HG02571 (cell line): ENCODE measurements at regions not wholly inside any gene's neighbourhood (a gene's known extent, or its start where the extent isn't known, plus 50 kb on each side); places are given as distances from the start of the nearest gene placed in this dataset.

ENCODE experiments used
- ATAC-seq: cut with Tn5 transposase; IDR thresholded peaks from one replicate; pipeline ENCODE4 v1.9.1; 2021; ENCODE audit warnings: mild to moderate bottlenecking, moderate library complexity; ENCODE audit not compliant: unreplicated experiment

GRCh38 chr2:128982670-128983069, 664.0 kb upstream of the HS6ST1 start:
- ATAC-seq = no peak

- no peak for ATAC-seq
These were observed 664.4 kb upstream of the HS6ST1 start for GRCh38 chr2:128983094-128983493.

- ATAC-seq = no peak
These were observed 665.4 kb upstream of the HS6ST1 start for GRCh38 chr2:128984081-128984480.

- ATAC-seq = no peak
These were observed 666.2 kb upstream of the HS6ST1 start for GRCh38 chr2:128984855-128985254.

DNA sequence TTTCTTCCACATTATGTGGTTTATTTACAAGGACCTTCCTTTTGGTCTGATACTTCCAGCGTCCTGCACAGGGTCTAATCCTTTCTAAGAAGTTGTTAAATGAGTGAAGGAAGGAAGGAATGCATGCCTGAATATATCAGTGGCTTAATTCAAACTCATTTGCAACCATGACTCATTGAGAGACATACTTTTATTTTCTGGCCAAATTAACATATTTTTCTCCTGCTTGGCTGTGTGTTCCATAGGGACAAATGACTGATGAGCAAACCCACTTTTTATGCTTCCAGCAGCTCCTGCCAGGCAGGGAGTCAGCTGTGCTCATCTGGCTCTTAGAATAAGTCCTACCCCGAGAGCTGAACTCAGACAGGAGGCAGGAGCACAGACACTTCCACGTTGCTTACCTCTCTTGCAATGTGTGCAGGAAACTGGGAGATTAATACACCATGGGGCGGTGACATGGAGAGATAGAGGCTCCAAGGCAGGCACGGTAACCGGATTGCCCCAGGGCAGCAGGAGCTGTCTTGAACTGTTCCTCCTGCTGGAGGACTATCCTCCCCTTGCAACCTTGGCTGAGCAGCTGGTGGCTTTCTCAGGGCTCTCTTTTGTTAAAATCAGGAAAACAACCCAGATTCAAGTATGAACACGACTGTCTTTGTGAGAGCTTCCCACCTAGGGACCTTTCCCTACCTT, 667.5 kb upstream of the HS6ST1 start:
- no peak for ATAC-seq

DNA sequence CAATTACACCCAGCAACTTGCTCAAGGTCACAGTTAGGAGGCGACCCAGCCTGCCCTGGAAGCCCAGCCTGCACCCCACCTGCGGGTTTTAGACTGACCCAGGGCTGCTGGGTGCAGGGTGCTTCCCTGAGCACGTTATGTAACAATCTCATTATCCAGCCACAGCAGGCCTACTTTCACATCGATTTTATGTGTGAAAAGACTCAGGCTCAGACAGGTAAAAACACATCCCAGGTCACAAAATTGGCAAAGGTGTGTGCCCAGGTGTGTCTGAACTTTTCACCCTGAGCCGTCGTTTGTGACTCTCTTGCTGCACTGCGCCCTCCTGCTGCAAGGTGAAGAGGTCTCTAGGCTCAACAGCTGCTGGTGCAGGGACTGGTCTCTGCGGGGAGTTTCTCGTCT, 668.2 kb upstream of the HS6ST1 start:
- ATAC-seq = no peak

GRCh38 chr2:128988326-128988725, 669.7 kb upstream of the HS6ST1 start:
- no peak for ATAC-seq

DNA sequence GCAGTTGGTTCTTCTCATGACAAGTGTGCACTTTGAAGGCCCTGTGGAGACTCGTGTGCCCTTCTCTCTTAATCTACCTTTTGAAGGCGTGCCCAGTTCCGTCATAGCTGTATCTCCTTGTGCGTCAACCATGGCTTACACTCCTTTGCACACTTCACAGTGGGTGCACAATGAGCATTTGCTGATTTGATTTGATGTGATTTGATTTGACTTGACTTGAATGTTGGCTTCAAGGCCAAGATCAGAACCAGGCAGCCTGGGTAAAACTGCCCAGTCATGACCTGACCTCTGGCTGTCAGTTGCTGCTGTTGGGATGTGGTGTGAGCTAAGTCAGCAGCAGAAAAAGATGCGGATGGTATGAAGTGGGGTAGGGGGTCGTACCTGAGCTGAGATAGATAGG, 670.3 kb upstream of the HS6ST1 start:
- ATAC-seq = no peak

DNA sequence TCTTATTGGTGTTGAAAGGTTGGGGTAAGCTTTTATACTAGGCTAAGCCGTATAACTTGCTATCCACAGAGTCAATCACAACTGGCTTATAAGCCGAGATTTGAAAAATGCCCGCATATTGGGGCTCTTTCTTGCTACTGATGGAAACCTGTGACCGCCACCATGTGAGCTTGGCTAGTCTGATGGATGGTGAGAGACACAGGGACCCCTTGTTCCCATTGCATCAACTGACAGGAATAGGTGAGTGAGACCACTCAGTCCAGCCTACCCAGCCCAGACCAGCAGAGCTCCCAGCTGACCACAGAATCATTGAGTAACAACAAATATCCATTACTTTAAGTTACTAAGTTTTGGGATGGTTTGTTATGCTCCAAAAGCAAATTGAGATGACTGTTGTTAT, 676.4 kb upstream of the HS6ST1 start:
- no peak for ATAC-seq

DNA sequence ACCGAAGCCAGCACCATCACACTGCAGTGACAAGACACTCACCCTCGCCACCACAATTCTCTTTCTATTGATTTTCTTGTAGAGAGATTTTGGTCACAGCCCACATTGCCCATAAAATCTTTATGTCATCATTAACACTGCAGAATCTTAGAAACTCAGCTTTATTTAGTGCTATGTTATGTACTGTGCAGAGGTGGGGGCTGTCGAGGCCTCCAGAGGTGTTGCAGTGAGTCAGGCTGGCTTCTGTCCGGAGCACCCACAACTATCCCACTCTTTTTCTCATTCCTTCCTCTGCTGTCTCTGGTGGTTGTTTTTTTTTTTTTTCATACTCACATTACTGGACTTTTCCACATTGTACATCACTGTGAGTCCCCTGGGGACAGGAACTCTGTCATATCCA, 677.4 kb upstream of the HS6ST1 start:
- ATAC-seq = no peak

DNA sequence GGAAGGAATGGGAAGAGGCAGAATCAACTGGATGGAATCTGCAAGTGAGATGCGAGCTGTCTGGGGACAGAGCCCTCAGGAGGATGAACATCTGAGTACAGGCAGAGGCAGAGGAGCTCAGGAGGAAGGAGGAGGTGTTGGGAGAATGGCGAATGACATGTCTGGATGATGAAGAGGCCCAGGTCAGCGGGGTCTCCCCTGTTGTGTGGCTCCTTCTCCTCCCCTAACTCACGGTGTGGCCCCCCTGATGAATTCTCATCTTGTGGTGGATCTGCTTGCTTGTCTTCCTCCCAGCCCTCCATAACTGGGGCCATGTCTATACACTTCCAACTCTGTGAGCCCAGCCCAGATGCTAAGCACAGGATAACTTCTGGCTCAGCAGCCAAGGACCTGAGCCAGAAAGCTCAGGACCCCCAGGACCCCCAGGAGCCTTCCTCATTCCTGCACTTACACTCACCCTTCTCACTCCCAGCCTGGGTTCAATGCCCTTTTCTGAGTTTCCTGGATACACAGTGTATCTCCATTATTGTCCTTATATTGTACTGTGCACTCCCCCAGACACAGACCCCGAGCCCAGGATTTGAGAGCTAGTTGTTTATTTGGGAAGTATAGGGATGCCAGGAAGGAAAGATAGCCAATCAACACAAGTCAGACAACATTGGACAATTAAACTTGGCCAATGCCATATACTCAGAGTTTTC, 678.6 kb upstream of the HS6ST1 start:
- ATAC-seq = no peak

GRCh38 chr2:129001926-129002325, 683.3 kb upstream of the HS6ST1 start:
- no peak for ATAC-seq

DNA sequence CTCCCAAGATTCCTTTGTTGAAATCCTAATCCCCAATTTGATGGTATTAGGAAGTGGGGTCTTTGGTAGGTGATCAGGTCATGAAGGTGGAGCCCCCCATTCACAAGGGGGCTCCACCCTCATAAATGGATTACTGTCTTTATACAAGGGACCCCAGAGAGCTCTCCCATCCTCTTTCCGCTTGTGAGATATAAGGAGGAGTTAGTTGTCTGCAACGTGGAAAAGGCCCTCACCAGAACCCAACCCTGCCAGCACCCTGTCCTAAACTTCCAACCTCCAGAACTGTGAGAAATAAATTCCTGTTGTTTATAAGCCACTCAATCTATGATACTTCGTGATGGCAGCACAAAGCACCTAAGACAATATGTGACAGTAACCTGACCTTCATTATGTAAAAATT, 684.1 kb upstream of the HS6ST1 start:
- no peak for ATAC-seq

- ATAC-seq = no peak
These were observed 685.8 kb upstream of the HS6ST1 start for GRCh38 chr2:129004485-129004884.

- ATAC-seq = no peak
These were observed 686.3 kb upstream of the HS6ST1 start for GRCh38 chr2:129004940-129005490.

DNA sequence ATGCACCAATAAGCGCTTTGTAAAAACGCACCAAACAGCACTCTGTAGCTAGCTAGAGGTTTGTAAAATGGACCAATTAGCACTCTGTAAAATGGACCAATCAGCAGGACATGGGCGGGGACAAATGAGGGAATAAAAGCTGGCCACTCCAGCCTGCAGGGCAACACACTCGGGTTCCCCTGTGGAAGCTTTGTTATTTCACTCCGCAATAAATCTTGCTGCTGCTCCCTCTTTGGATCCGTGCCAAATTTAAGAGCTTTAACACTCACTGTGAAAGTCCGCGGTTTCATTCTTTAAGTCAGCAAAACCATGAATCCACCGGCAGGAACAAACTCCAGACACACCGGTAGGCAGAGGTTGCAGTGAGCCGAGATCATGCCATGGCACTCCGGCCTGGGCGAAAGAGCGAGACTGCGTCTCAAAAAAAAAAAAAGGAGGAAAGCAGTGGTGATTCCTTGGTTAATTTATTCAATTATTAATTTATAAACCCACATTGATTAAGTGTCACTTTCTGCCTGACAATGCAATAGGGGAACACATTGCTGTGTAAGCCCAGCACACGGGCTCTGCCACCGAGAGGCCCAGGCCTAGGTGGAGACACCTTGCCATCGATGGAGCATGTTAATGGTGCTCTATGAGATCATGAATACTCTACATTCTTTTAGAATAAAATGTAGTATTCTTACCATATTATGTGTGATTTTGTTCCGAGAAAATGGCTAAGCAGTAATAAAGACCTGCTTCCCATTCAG, 687.6 kb upstream of the HS6ST1 start:
- ATAC-seq = no peak

DNA sequence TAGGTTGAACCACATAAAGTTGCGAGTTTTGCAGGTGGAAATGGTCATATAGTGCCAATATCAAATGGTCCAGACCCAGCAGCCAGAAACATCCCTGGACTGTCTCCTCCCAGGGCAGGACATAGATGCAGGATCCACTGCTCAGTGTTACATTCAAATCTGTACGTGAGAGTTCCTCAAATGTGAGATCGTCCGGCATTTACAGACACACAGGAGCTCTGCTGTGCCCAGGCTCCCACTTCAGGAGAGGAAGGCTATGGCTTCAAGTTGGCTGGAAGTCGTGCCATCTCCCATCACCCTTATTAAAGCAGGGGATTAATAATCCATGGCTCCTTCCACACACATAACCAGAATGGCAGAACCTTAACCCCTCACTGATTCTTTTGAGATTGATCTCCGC, 688.2 kb upstream of the HS6ST1 start:
- no peak for ATAC-seq

- no peak for ATAC-seq
These were observed 689.6 kb upstream of the HS6ST1 start for GRCh38 chr2:129008055-129008880.

GRCh38 chr2:129008881-129009554, 690.4 kb upstream of the HS6ST1 start:
- no peak for ATAC-seq

- no peak for ATAC-seq
These were observed 691.0 kb upstream of the HS6ST1 start for GRCh38 chr2:129009555-129010146.
